Liver (tissue), 3 donors: ENCODE measurements at regions not wholly inside any gene's neighbourhood (a gene's known extent, or its start where the extent isn't known, plus 50 kb on each side); places are given as distances from the start of the nearest gene placed in this dataset.

Experiments used
- ATF3 ChIP-seq: IDR thresholded peaks from 2 replicates; pipeline ENCODE4 v1.6.1; 2016; ENCODE audit warnings: antibody characterized with exemption
- CTCF ChIP-seq: fragments of 150-350 bp; IDR thresholded peaks from 2 replicates; pipeline ENCODE4 v1.5.1; 2017; ENCODE audit warnings: improper control_type of control experiment, low read depth, low read length; ENCODE audit not compliant: missing input control
- FOXA1 ChIP-seq: IDR thresholded peaks from 2 replicates; pipeline ENCODE4 v1.6.1; 2016; ENCODE audit warnings: antibody characterized with exemption
- GABPA ChIP-seq, 2 donors: IDR thresholded peaks in 1 of 2; conservative IDR thresholded peaks in 1 of 2; 2 replicates each; pipeline ENCODE4 v1.6.1; 2016; ENCODE audit warnings: antibody characterized with exemption in 2 of 2, mild to moderate bottlenecking in 1 of 2, moderate library complexity in 1 of 2
- HNF4A ChIP-seq, 2 donors: conservative IDR thresholded peaks; 2 replicates each; pipeline ENCODE4 v1.6.1; 2016; ENCODE audit warnings: antibody characterized with exemption in 2 of 2, mild to moderate bottlenecking in 2 of 2
- HNF4G ChIP-seq: IDR thresholded peaks from 2 replicates; pipeline ENCODE4 v1.6.1; 2016; ENCODE audit warnings: antibody characterized with exemption
- JUND ChIP-seq, 2 donors: IDR thresholded peaks; 2 replicates each; pipeline ENCODE4 v1.6.1; 2016; ENCODE audit warnings: antibody characterized with exemption in 2 of 2
- MAX ChIP-seq: IDR thresholded peaks from 2 replicates; pipeline ENCODE4 v1.6.1; 2016; ENCODE audit warnings: antibody characterized with exemption
- RAD21 ChIP-seq, 2 donors: IDR thresholded peaks; 2 replicates each; pipeline ENCODE4 v1.6.1; 2016; ENCODE audit warnings: antibody characterized with exemption in 2 of 2, mild to moderate bottlenecking in 2 of 2
- REST ChIP-seq: IDR thresholded peaks from 2 replicates; pipeline ENCODE4 v1.6.1; 2016; ENCODE audit warnings: antibody characterized with exemption, mild to moderate bottlenecking
- RXRA ChIP-seq, 2 donors: IDR thresholded peaks; 2 replicates each; pipeline ENCODE4 v1.6.1; 2017 to 2018; ENCODE audit warnings: antibody characterized with exemption in 2 of 2, mild to moderate bottlenecking in 1 of 2
- SP1 ChIP-seq: IDR thresholded peaks from 2 replicates; pipeline ENCODE4 v1.6.1; 2018; ENCODE audit warnings: antibody characterized with exemption, mild to moderate bottlenecking
- TAF1 ChIP-seq: conservative IDR thresholded peaks from 2 replicates; pipeline ENCODE4 v1.6.1; 2016; ENCODE audit warnings: antibody characterized with exemption, mild to moderate bottlenecking
- YY1 ChIP-seq: IDR thresholded peaks from 2 replicates; pipeline ENCODE4 v1.6.1; 2016; ENCODE audit warnings: antibody characterized with exemption, mild to moderate bottlenecking
- donor health status: healthy.
- donor health status: healthy.

GRCh38 chr5:73295921-73296320, 122.9 kb downstream of the TMEM174 start:
- no peak for TF ChIP-seq CTCF
- no peak for TF ChIP-seq TAF1
- TF ChIP-seq GABPA (IDR thresholded peaks at IDR 0.05 in 1 of 2, conservative IDR thresholded peaks at IDR 0.05 in 1 of 2): no peak
- no peak for TF ChIP-seq HNF4G
- no peak for TF ChIP-seq MAX
- TF ChIP-seq ATF3: no peak
- no peak for TF ChIP-seq REST
- TF ChIP-seq RAD21 (IDR thresholded peaks at IDR 0.05): no peak
- TF ChIP-seq JUND (IDR thresholded peaks at IDR 0.05): no peak
- TF ChIP-seq FOXA1: no peak
- no peak for TF ChIP-seq YY1
- TF ChIP-seq HNF4A (conservative IDR thresholded peaks at IDR 0.05): no peak
- no peak for TF ChIP-seq SP1
- TF ChIP-seq RXRA (IDR thresholded peaks at IDR 0.05): no peak
